UCSD-AML1 (cell line): ENCODE measurements at regions not wholly inside any gene's neighbourhood (a gene's known extent, or its start where the extent isn't known, plus 50 kb on each side); places are given as distances from the start of the nearest gene placed in this dataset.
"Not testable (repeated sequence)": the region's sequence is repeated elsewhere in the genome, so short reads cannot be mapped to it uniquely, and the experiment has no call there.

Experiments used
- DNase-seq: peaks from one replicate; lab custom pipeline; 2025; ENCODE audit not compliant: unreplicated experiment; lab: John Stamatoyannopoulos, UW

GRCh38 chr2:208921358-208921757 is 502.5 kb upstream of the MAP2 start:
- DNase-seq: not testable (repeated sequence)

- no peak for DNase-seq
These were observed 496.0 kb upstream of the MAP2 start for GRCh38 chr2:208927867-208928266.

GRCh38 chr2:208929139-208929864 is 494.5 kb upstream of the MAP2 start:
- no peak for DNase-seq

- DNase-seq: no peak
These were observed 493.9 kb upstream of the MAP2 start for GRCh38 chr2:208929894-208930427.

- no peak for DNase-seq
These were observed 488.3 kb upstream of the MAP2 start for GRCh38 chr2:208935531-208935930.

GRCh38 chr2:208937521-208937920 is 486.3 kb upstream of the MAP2 start:
- no peak for DNase-seq

- no peak for DNase-seq
These were observed 484.0 kb upstream of the MAP2 start for GRCh38 chr2:208939852-208940251.

- DNase-seq: no peak
These were observed 478.1 kb upstream of the MAP2 start for GRCh38 chr2:208945719-208946256.

- DNase-seq: no peak
These were observed 475.8 kb upstream of the MAP2 start for GRCh38 chr2:208948073-208948472.

- no peak for DNase-seq
These were observed 453.8 kb upstream of the MAP2 start for GRCh38 chr2:208970070-208970469.

GRCh38 chr2:208977582-208977981 is 446.3 kb upstream of the MAP2 start:
- no peak for DNase-seq

- DNase-seq: no peak
These were observed 444.9 kb upstream of the MAP2 start for GRCh38 chr2:208978946-208979345.

GRCh38 chr2:208980321-208980720 is 443.5 kb upstream of the MAP2 start:
- DNase-seq: no peak

GRCh38 chr2:208982831-208983230 is 441.0 kb upstream of the MAP2 start:
- DNase-seq: no peak

- no peak for DNase-seq
These were observed 440.4 kb upstream of the MAP2 start for GRCh38 chr2:208983486-208983885.

- DNase-seq: no peak
These were observed 439.3 kb upstream of the MAP2 start for GRCh38 chr2:208984376-208985090.

- no peak for DNase-seq
These were observed 438.2 kb upstream of the MAP2 start for GRCh38 chr2:208985644-208986043.

- DNase-seq: no peak
These were observed 433.1 kb upstream of the MAP2 start for GRCh38 chr2:208990716-208991115.

- DNase-seq: no peak
These were observed 423.9 kb upstream of the MAP2 start for GRCh38 chr2:208999911-209000310.

- DNase-seq: no peak
These were observed 421.8 kb upstream of the MAP2 start for GRCh38 chr2:209002054-209002453.

GRCh38 chr2:209005371-209005770 is 418.5 kb upstream of the MAP2 start:
- no peak for DNase-seq

GRCh38 chr2:209008636-209009287 is 415.1 kb upstream of the MAP2 start:
- DNase-seq: no peak
